AG04449 (cell line): ENCODE measurements at regions not wholly inside any gene's neighbourhood (a gene's known extent, or its start where the extent isn't known, plus 50 kb on each side); places are given as distances from the start of the nearest gene placed in this dataset.

Experiments used
- CTCF ChIA-PET: fragments of 350-600 bp; formaldehyde crosslinking; extraction: SDS; loops from one replicate; lab custom pipeline; 2021; ENCODE audit warnings: antibody characterized with exemption; lab: Yijun Ruan, JAX
- POLR2A ChIA-PET: fragments of 400-600, 350-600 bp; formaldehyde crosslinking; extraction: SDS; loops from one replicate; lab custom pipeline; 2020; ENCODE audit warnings: antibody characterized with exemption, inconsistent platforms; lab: Yijun Ruan, JAX
- DNase-seq: peaks from one replicate; pipeline ENCODE4 v3.0.0-alpha.2; 2010; ENCODE audit warnings: low read depth, low spot score
- H3K4me3 ChIP-seq: 2 replicates; pipeline ENCODE4 v1.5.1; 2011; ENCODE audit warnings: low read depth, mild to moderate bottlenecking, control low read depth, low read length
- TF ChIP-seq, protein P1 (sequence below): IDR thresholded peaks from one replicate; pipeline ENCODE4 v1.5.1; 2011; ENCODE audit warnings: mild to moderate bottlenecking, moderate library complexity, low read length, control low read depth, inconsistent platforms; ENCODE audit not compliant: insufficient read depth; ENCODE audit errors: missing control alignments

DNA sequence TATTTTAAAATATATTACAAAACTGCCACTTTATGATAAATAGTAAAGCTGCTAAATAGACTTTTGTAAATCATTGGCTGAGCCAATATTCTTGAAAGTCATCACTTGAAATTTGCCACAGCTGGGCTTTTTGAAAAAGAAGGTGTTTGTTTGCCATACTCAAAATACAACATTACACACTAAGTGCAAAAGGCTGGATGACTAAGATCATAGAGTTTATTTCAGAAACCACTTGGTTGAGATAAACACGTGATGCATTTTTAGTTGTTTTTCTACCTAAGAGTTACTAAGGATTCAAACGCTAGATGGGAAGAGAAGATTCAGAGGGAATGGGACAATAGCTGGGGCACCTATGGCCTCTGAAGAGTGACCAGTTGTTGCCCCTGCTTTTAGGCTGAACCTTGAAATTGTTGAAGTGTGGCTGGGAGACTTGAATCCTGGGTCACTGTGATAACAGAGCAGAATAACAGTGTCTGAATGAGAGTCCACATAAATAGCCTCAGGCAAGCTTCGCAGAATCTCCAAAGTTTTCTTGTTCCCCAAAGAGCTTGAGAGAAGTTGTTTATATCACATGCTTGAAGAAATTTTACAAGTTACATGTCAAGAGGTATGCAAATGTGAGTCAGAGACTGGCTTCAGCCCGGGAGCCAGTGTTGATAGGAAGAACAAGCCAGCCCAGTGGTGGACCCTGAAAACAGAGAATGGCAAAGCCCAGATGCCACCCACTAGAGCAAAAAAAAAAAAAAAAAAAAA, 409.8 kb downstream of the GPD2 start:
- H3K4me3 ChIP-seq, result no peak overlapping the region
- CTCF ChIA-PET, result no interaction called here
- POLR2A ChIA-PET, result no interaction called here
- DNase-seq, result no peak
- TF ChIP-seq, protein P1, sequence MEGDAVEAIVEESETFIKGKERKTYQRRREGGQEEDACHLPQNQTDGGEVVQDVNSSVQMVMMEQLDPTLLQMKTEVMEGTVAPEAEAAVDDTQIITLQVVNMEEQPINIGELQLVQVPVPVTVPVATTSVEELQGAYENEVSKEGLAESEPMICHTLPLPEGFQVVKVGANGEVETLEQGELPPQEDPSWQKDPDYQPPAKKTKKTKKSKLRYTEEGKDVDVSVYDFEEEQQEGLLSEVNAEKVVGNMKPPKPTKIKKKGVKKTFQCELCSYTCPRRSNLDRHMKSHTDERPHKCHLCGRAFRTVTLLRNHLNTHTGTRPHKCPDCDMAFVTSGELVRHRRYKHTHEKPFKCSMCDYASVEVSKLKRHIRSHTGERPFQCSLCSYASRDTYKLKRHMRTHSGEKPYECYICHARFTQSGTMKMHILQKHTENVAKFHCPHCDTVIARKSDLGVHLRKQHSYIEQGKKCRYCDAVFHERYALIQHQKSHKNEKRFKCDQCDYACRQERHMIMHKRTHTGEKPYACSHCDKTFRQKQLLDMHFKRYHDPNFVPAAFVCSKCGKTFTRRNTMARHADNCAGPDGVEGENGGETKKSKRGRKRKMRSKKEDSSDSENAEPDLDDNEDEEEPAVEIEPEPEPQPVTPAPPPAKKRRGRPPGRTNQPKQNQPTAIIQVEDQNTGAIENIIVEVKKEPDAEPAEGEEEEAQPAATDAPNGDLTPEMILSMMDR, result no peak

DNA sequence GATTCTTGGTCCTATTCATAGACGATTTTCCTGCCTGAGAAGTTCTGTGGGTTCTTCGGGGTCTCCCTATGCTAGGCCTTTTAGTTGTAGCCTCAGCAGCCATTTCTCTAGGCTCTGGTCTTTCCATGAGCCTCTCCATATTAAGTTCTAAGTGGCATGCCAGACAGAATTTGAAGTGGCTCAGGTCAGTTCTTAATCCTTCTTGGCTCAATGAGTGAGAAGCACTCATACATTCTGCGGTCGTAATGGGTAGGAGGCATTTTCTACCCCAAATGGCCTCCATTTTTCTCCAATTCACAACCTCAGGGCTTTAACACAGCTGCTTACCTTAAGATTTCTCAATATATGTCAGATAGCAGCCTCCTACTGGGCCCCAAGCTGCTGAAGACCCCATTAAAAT, 405.3 kb upstream of the GALNT5 start:
- no peak overlapping the region for H3K4me3 ChIP-seq
- TF ChIP-seq, protein P1, result no peak
- ChIA-PET CTCF (no interaction called here), POLR2A (no interaction called here)
- DNase-seq, result no peak

DNA sequence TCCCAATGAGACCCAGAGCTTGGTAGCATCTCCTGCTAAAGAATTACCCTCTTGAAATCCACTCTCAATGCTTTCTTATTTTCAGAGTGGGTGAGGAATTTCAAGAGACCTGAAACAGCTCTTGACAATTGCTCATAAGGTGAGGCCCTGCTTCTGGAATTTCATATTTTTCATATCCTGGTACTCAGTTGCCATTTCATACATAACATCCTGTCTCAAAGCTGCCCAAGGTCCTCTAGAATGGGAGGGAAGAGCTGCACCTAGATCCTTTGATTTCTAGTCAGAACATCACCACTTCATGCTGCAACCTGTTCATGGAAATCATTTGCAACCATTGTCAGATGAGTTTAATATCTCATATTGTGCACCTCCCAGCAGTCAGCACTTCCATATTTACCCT, 404.8 kb upstream of the GALNT5 start:
- H3K4me3 ChIP-seq, result no peak overlapping the region
- TF ChIP-seq, protein P1, result no peak
- DNase-seq, result no peak
- ChIA-PET CTCF (no interaction called here), POLR2A (no interaction called here)

DNA sequence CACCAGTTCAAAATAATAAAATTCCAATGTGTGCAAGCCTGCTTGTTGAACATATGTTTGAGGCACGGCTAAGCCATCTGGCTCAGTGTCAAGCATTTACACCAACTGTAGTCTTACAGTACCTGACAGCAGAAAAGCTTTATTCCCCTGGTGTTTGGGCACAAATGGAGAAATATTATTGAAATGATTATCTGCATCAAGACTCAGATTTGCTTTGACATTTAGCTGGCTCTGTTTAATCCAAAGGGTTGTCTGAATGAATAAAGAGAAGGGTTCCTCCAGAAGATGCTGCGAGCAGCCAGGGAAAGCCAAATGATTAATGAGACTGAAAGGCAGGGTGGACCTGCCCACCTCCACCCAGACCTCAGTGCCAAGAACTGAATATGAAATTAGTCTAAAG, 393.2 kb upstream of the GALNT5 start:
- TF ChIP-seq, protein P1, result no peak
- ChIA-PET POLR2A (no interaction called here), CTCF (no interaction called here)
- no peak for DNase-seq
- H3K4me3 ChIP-seq, result no peak overlapping the region

DNA sequence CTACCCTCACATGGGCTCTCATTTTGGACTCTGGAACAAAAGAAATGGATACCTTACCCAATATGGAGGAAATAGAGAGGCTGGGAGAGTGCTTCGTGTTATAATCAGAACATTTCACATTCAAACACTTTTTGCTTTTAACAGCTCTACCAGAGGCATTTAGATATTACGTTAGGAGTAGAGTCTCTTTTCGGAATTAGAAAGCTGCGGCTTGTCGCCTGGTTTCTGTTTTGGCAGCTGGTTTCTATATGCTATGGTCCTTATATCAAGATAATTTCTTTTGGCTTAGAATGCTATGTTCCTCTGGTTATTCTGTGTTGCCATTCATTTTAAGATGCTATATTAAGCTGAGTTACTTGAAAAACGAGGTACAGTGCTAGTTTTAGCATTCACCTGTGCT, 392.8 kb upstream of the GALNT5 start:
- no peak for DNase-seq
- ChIA-PET POLR2A (no interaction called here), CTCF (no interaction called here)
- H3K4me3 ChIP-seq, result no peak overlapping the region
- TF ChIP-seq, protein P1, result no peak

DNA sequence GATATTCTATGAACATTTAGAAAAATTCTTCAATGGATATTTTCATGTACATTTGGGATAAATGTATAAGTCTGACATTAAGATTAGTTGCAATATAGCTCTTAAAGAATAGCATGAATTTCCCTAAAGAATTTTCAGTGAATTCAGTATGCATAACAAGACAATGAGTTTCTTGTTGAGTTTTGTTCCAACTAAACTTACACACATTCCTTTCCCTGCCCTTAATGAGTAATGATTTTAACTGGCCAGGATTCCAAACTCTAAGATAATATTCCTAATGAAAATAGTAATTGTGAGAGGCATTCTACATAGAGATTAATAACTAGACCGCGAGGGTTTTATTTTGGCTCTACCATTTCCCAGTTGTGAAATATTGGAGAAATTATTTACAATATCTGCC, 390.3 kb upstream of the GALNT5 start:
- DNase-seq, result no peak
- POLR2A ChIA-PET, result no interaction called here
- CTCF ChIA-PET, result no interaction called here
- no peak overlapping the region for H3K4me3 ChIP-seq
- TF ChIP-seq, protein P1, result no peak
